ENCODE measurements at regions not wholly inside any gene's neighbourhood (a gene's known extent, or its start where the extent isn't known, plus 50 kb on each side); places are given as distances from the start of the nearest gene placed in this dataset.

- Mint-ChIP-seq H3K27ac (no peak overlapping the region), H3K4me3 (no peak overlapping the region), H3K9me3 (peaks cover 22% of the 10 kb centered on the region), H3K4me1 (no peaks in the 10 kb centered on the region), H3K27me3 (ENCODE audit: insufficient read depth) (no peaks in the 10 kb centered on the region), H3K36me3 (ENCODE audit: low read depth) (no peaks in the 10 kb centered on the region)
- Histone ChIP-seq H3K9me3 (ENCODE audit: control insufficient read depth, low read length) (peaks cover 9% of the 10 kb centered on the region), H3K4me1 (ENCODE audit: control insufficient read depth, insufficient read depth, low read length) (no peaks in the 10 kb centered on the region), H3K9ac (ENCODE audit: extremely low read depth, low read length, poor library complexity, severe bottlenecking) (no peak overlapping the region), H3K4me3 (ENCODE audit: low read length) (no peak overlapping the region), H3K36me3 (ENCODE audit: control insufficient read depth, insufficient read depth, low read length) (no peaks in the 10 kb centered on the region), H3K27me3 (ENCODE audit: control insufficient read depth, insufficient read depth, low read length, poor library complexity, severe bottlenecking) (no peaks in the 10 kb centered on the region), H3K27ac (ENCODE audit: low read depth, low read length) (no peak overlapping the region)
- WGBS, 2 experiments (ENCODE audit: insufficient coverage in 1 of 2, insufficient read length in 1 of 2): 88 to 100% methylated on average over 1 of the region's 2 CpGs
- no peak for DNase-seq
- no peak for TF ChIP-seq CTCF (conservative IDR thresholded peaks at IDR 0.05)
These were observed 537.3 kb upstream of the MCTP2 start for GRCh38 chr15:93694033-93694432.

DNA sequence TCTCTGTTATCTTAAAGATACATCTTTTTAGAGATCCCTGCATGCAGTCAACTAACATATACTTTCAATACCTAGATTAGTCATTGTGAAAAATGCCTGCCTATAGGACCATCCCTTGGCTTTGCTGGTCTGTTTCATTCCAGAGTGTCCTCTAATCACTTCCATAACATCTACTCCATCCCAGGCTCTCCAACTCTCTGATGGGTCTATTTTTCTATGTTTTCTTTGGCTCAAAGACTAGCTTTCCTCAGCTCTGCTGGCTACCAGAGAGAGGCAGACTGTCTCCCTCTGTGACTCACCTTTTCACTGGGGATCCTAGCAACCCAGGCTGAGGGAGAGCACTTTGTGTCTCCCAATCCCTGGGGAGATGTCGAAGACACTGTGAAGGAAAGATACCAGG lies 547.7 kb upstream of the MCTP2 start:
- TF ChIP-seq CTCF (conservative IDR thresholded peaks at IDR 0.05): no peak
- Histone ChIP-seq H3K27ac (ENCODE audit: low read depth, low read length) (no peak overlapping the region), H3K9me3 (ENCODE audit: control insufficient read depth, low read length) (peaks cover 26% of the 10 kb centered on the region), H3K4me1 (ENCODE audit: control insufficient read depth, insufficient read depth, low read length) (no peaks in the 10 kb centered on the region), H3K9ac (ENCODE audit: extremely low read depth, low read length, poor library complexity, severe bottlenecking) (no peak overlapping the region), H3K36me3 (ENCODE audit: control insufficient read depth, insufficient read depth, low read length) (no peaks in the 10 kb centered on the region), H3K4me3 (ENCODE audit: low read length) (no peak overlapping the region), H3K27me3 (ENCODE audit: control insufficient read depth, insufficient read depth, low read length, poor library complexity, severe bottlenecking) (no peaks in the 10 kb centered on the region)
- Mint-ChIP-seq H3K27me3 (ENCODE audit: insufficient read depth) (no peaks in the 10 kb centered on the region), H3K27ac (no peak overlapping the region), H3K36me3 (ENCODE audit: low read depth) (no peaks in the 10 kb centered on the region), H3K4me3 (no peak overlapping the region), H3K4me1 (no peaks in the 10 kb centered on the region), H3K9me3 (peaks cover 56% of the 10 kb centered on the region)
- no peak for DNase-seq
- 79% methylated on average over 1 of the region's 1 CpG; no CpG with 5 or more reads in 1 of the 2 experiments for whole genome bisulfite sequencing, 2 experiments (ENCODE audit: insufficient coverage in 1 of 2, insufficient read length in 1 of 2)

GRCh38 chr15:93671387-93671943 lies 559.9 kb upstream of the MCTP2 start:
- Histone ChIP-seq H3K4me1 (ENCODE audit: control insufficient read depth, insufficient read depth, low read length) (no peaks in the 10 kb centered on the region), H3K4me3 (ENCODE audit: low read length) (no peak overlapping the region), H3K9me3 (ENCODE audit: control insufficient read depth, low read length) (no peaks in the 10 kb centered on the region), H3K36me3 (ENCODE audit: control insufficient read depth, insufficient read depth, low read length) (no peaks in the 10 kb centered on the region), H3K27me3 (ENCODE audit: control insufficient read depth, insufficient read depth, low read length, poor library complexity, severe bottlenecking) (no peaks in the 10 kb centered on the region), H3K9ac (ENCODE audit: extremely low read depth, low read length, poor library complexity, severe bottlenecking) (no peak overlapping the region), H3K27ac (ENCODE audit: low read depth, low read length) (no peak overlapping the region)
- H3K27ac Mint-ChIP-seq: no peak overlapping the region
- peaks cover 3% of the 10 kb centered on the region for H3K4me1 Mint-ChIP-seq
- TF ChIP-seq CTCF (conservative IDR thresholded peaks at IDR 0.05): no peak
- no peak overlapping the region for H3K4me3 Mint-ChIP-seq
- DNase-seq: no peak
- WGBS, 2 experiments (ENCODE audit: insufficient coverage in 1 of 2, insufficient read length in 1 of 2): 93 to 100% methylated on average over 6 to 12 of the region's 12 CpGs
- H3K36me3 Mint-ChIP-seq (ENCODE audit: low read depth): peaks cover 3% of the 10 kb centered on the region
- H3K27me3 Mint-ChIP-seq (ENCODE audit: insufficient read depth): no peaks in the 10 kb centered on the region
- peaks cover 8% of the 10 kb centered on the region for H3K9me3 Mint-ChIP-seq

Data from endodermal cell (in vitro differentiated cells).